C4-2B (cell line): ENCODE measurements at regions not wholly inside any gene's neighbourhood (a gene's known extent, or its start where the extent isn't known, plus 50 kb on each side); places are given as distances from the start of the nearest gene placed in this dataset.

Experiments used
- ZFX ChIP-seq: fragments of 450-650 bp; IDR thresholded peaks from 2 replicates; pipeline ENCODE4 v1.6.1; 2017
- TF ChIP-seq, protein P1 (sequence below): fragments of 450-650 bp; conservative IDR thresholded peaks from 2 replicates; pipeline ENCODE4 v1.5.1; 2017; ENCODE audit warnings: mild to moderate bottlenecking

DNA sequence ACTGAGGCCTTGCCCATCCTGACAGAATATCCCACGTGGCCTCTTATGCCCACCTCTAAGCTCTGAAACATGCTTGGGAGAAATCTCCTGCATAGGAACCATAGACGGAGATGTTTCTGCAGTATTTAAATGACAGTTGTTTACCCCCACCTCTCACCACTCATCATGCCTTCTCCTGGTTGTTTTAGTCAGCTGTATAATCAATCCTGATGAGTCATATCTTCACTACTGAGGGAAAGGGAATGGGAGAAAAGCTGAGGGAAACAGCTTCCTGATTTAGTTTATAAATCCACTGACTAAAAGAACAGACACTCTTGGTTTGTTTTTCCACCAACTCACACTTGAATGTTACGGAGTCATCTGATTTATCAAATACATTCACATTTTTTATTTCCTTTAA lies 113.2 kb upstream of the TENT5A start:
- TF ChIP-seq, protein P1, sequence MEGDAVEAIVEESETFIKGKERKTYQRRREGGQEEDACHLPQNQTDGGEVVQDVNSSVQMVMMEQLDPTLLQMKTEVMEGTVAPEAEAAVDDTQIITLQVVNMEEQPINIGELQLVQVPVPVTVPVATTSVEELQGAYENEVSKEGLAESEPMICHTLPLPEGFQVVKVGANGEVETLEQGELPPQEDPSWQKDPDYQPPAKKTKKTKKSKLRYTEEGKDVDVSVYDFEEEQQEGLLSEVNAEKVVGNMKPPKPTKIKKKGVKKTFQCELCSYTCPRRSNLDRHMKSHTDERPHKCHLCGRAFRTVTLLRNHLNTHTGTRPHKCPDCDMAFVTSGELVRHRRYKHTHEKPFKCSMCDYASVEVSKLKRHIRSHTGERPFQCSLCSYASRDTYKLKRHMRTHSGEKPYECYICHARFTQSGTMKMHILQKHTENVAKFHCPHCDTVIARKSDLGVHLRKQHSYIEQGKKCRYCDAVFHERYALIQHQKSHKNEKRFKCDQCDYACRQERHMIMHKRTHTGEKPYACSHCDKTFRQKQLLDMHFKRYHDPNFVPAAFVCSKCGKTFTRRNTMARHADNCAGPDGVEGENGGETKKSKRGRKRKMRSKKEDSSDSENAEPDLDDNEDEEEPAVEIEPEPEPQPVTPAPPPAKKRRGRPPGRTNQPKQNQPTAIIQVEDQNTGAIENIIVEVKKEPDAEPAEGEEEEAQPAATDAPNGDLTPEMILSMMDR: no peak
- no peak for TF ChIP-seq ZFX
